Epidermal melanocyte (primary cell): ENCODE measurements at regions not wholly inside any gene's neighbourhood (a gene's known extent, or its start where the extent isn't known, plus 50 kb on each side); places are given as distances from the start of the nearest gene placed in this dataset.

ENCODE experiments used
- DNase-seq: peaks from one replicate; pipeline ENCODE4 v3.0.0; 2011; ENCODE audit warnings: low spot score; ENCODE audit not compliant: insufficient read length

DNA sequence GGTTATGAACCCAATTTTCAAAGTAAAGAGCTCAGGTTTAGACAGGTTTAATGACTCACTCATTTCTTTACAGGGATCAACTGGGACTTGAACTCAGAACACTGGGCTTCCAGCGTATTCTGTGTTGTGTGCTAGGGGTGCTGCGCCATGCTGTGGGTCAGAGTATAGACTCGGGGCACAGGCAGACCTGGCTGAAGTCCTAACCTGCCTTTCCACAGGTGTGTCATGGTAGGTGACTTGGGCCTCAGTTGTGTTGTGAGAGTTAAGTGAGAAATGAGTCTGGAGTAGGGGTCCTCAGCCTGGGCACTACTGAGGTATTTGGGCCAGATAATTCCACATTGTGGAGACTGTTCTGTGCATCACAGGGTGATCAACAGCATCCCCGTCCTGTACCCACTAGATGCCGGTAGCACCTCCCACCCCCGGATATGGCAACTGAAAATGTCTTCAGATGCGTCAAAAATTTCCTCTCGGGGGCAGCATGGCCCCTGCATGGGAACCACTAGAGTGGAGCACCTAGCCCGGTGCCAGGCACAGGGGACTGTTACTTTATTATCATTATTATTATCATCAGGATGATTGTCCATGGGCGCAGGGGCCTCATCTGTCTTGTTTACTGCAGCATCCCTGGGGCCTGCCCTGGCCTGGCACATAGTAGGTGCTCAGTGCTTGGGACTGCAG, 575.5 kb downstream of the PTPRU start:
- no peak for DNase-seq

DNA sequence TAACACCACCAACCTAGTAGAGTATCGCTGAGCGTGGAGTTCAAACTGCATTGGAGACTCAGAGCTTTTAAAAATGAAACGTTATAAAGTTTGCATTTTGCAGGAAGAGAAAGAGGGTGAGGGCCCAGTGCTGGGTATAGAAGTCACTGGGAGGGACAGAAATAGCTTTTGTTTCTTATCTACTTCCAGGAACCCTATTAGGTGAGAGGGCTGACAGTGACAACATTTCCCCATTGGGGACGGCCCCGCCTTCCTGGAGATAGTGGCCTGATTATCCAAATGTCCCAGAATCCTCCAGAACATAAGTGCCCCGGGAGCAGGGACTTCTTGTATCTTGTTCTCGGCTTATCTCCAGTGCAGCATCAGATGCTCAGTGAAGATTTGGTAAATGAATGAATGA, 574.9 kb downstream of the PTPRU start:
- no peak for DNase-seq

- DNase-seq = no peak
Observed at GRCh38 chr1:29810121-29811120, 574.1 kb downstream of the PTPRU start.

- DNase-seq = no peak
Observed at GRCh38 chr1:29809446-29810120, 573.3 kb downstream of the PTPRU start.

- no peak for DNase-seq
Observed at GRCh38 chr1:29808141-29808995, 572.0 kb downstream of the PTPRU start.

DNA sequence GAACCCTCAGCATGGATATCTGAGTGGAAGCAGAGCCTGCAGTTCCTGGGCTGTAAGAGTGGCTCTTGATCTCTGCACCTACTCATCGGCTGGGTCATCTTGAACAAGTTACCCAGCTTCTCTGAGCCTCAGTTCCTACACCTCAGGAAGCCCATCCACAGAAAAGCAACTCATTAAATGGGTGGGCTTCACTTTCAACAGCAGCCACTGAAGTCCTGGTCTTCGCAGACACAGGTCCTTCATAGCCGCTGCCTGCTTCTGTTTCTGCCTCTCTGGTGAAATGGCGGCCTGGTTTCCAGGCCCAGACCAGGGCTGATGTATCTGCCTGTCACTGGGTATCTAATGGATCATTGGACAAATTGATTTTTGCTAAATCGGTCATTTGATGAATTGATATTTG, 571.4 kb downstream of the PTPRU start:
- no peak for DNase-seq

- DNase-seq = no peak
Observed at GRCh38 chr1:29806646-29807319, 570.5 kb downstream of the PTPRU start.

DNA sequence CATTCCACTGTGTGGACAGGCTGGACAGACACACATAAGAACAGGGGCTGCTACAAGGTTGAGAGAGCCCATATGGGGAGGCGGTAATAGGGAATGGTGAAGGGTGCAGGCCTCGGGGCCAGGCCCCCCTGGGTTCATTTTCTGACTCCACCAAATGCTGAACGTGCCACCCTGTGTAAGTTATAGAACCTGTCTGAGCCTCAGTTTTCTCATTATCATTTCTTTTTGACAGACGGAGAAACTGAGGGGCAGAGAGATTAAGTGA, 569.5 kb downstream of the PTPRU start:
- no peak for DNase-seq

DNA sequence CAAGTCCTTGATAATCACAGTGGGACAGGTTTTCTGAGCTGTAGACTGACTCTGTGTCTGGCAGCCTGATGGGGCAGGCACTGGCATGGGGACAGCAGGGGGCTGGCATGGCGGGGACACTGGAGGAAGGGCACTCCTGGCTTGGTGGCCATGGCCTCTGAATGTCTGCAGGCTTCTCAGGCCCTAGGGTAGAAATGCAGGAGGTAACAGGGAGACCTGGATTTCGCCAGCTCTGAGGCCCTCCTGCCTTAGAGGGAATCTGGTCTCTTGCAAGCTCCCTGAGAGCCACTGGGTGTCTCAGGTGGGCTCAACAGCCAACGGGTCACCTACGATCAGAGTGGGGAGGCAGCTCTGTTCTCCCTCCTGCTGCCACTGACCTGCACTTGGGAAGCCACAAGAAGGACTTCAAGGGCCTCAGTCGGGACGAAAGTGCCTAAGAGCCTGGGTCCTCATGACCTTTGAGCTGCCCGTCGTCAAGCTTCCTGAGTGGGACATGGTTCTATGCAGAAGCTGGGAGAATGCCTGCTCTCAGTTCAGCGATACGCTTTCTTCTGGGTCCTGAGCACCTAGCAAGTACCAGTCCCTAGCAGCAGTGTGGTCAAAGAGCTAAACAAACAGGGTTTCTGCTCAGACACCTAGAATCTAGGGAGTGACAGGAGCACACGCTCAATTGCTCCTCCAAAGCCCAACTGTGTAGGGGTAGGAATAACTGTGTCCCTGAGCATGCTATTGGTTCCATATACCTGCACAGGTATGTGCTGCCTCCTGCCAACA, 569.0 kb downstream of the PTPRU start:
- no peak for DNase-seq

- DNase-seq = no peak
Observed at GRCh38 chr1:29804181-29804899, 568.0 kb downstream of the PTPRU start.

DNA sequence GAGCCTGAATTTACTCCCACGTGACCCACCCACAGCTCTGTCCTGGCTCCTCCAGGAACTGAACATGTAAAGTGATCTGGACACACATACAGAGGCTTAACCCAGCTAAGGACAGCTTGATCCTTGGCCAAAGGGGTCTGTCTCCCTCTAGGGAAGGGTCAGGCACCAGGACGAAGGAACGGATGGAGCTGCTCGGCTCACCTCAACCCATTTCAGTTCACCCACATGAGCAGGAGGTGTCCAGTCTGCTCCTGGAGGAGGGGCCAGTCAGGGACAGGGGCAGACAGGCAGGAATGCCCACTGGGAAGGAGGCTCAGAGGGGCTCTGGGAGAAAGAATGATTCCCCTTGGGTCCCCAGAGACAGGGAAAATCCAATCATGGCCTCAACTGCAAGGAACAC, 567.2 kb downstream of the PTPRU start:
- no peak for DNase-seq

- no peak for DNase-seq
Observed at GRCh38 chr1:29802181-29803068, 566.1 kb downstream of the PTPRU start.

GRCh38 chr1:29801561-29801973, 565.2 kb downstream of the PTPRU start:
- no peak for DNase-seq

GRCh38 chr1:29801003-29801402, 564.7 kb downstream of the PTPRU start:
- no peak for DNase-seq

DNA sequence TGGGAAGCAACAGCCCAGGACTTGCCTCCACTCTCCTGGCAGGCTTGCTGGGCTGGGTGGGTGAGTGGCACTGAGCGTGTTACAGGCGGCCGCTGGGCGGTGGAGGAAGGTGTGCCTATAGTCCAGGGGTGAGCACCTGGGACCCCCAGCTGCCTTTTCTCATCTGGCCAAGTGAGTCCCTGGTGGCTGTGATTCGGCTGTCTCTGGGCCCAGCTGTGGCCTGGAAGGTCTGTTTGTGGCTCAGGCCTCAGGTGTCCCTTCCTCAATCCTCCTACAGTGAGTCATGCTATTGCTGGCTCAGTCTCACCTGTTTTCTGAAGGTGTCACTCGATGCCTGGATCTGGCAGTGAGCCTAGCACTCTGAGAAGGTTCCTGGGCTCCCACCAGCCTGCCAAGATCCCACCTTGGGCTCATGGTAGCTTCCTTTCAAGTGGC, 564.2 kb downstream of the PTPRU start:
- DNase-seq = no peak

DNA sequence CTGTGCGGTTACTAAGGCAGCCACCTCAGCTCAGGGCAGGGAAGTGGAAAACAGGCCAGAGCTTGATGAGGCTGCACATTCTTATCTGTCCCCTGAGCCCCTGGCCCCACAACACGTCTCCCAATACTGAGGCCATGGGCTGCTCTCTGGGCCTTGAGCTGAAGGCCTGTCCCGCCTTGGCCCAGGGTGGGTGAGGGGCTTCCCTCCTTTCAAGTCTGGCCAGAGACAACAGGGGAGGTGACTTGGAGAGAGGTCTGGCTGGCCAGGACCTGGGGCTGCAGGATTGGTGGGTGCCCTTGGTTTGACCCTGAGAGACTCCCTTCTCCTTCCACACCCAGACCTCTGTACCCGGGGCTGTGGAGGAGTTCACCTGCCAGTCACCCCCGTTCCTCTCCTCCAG, 563.8 kb downstream of the PTPRU start:
- no peak for DNase-seq

DNA sequence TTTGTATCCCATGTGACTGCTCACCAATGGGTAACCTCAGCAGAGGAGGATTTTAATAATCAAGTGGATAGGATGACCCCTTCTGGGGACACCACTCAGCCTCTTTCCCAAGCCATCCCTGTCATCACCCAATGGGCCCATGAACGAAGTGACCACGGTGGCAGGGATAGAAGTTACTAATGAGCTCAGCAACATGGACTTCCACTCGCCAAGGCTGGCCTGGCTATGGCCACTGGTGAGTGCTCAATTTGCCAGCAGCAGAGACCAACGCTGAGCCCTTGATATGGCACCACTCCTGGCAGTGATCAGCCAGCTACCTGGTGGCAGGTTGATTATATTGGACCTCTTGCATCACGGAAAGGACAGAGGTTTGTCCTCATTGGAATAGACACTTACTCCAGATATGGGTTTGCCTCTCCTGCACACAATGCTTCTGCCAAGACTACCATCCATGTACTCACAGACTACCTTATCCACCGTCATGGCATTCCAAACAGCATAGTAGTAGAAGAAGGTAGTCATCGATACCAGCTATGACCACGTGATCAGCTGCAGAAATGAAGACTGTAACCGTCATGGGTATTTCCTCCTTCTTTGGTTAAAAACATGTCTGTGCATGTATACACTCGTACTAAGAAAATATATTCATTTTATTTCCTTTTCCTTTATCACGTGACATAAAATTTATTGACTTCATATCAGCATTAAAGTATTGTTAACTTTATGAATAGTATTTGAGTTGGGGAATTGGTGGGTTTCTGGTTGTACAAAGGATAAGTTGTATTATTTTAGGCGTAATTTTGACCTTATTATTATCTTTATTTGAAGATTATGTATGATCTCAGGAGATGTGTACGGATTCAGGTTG, 562.6 kb downstream of the PTPRU start:
- DNase-seq = no peak
